Type B pancreatic cell (in vitro differentiated cells): ENCODE measurements at regions not wholly inside any gene's neighbourhood (a gene's known extent, or its start where the extent isn't known, plus 50 kb on each side); places are given as distances from the start of the nearest gene placed in this dataset.

Experiments used
- DNase-seq: peaks from one replicate; pipeline ENCODE4 v3.0.0; 2021; ENCODE audit warnings: mixed read lengths; ENCODE audit not compliant: unreplicated experiment; ENCODE audit errors: extremely low spot score
- H3K27ac Mint-ChIP-seq: 2 replicates; pipeline ENCODE4 v1.8.0; 2021; ENCODE audit warnings: mild to moderate bottlenecking, mixed read lengths
- H3K27me3 Mint-ChIP-seq: 2 replicates; pipeline ENCODE4 v1.8.0; 2021; ENCODE audit warnings: mixed read lengths
- H3K36me3 Mint-ChIP-seq: 2 replicates; pipeline ENCODE4 v1.8.0; 2021; ENCODE audit warnings: mixed read lengths
- H3K4me1 Mint-ChIP-seq: one replicate; pipeline ENCODE4 v1.8.0; 2021; ENCODE audit warnings: mixed read lengths; ENCODE audit not compliant: unreplicated experiment
- H3K4me3 Mint-ChIP-seq: 2 replicates; pipeline ENCODE4 v1.8.0; 2021; ENCODE audit warnings: mild to moderate bottlenecking, mixed read lengths
- H3K9me3 Mint-ChIP-seq: 2 replicates; pipeline ENCODE4 v1.8.0; 2021; ENCODE audit warnings: mixed read lengths
- TF ChIP-seq, protein P1 (sequence below): fragments of 200-600 bp; sonication (generic); conservative IDR thresholded peaks from 2 replicates; pipeline ENCODE4 v1.5.0; 2021; ENCODE audit warnings: antibody characterized with exemption, mild to moderate bottlenecking

GRCh38 chr22:47724030-47724429 lies 961.6 kb downstream of the TBC1D22A start:
- Mint-ChIP-seq H3K36me3 (no peaks in the 10 kb centered on the region), H3K9me3 (peaks cover 4% of the 10 kb centered on the region), H3K4me1 (no peaks in the 10 kb centered on the region), H3K27me3 (peaks cover 4% of the 10 kb centered on the region), H3K4me3 (no peak overlapping the region), H3K27ac (no peak overlapping the region)
- DNase-seq, result no peak
- TF ChIP-seq, protein P1, sequence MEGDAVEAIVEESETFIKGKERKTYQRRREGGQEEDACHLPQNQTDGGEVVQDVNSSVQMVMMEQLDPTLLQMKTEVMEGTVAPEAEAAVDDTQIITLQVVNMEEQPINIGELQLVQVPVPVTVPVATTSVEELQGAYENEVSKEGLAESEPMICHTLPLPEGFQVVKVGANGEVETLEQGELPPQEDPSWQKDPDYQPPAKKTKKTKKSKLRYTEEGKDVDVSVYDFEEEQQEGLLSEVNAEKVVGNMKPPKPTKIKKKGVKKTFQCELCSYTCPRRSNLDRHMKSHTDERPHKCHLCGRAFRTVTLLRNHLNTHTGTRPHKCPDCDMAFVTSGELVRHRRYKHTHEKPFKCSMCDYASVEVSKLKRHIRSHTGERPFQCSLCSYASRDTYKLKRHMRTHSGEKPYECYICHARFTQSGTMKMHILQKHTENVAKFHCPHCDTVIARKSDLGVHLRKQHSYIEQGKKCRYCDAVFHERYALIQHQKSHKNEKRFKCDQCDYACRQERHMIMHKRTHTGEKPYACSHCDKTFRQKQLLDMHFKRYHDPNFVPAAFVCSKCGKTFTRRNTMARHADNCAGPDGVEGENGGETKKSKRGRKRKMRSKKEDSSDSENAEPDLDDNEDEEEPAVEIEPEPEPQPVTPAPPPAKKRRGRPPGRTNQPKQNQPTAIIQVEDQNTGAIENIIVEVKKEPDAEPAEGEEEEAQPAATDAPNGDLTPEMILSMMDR, result no peak

GRCh38 chr22:47718337-47718736 lies 955.9 kb downstream of the TBC1D22A start:
- no peak for DNase-seq
- no peaks in the 10 kb centered on the region for H3K36me3 Mint-ChIP-seq
- H3K9me3 Mint-ChIP-seq, result peaks cover 4% of the 10 kb centered on the region
- no peak overlapping the region for H3K4me3 Mint-ChIP-seq
- TF ChIP-seq, protein P1, result no peak
- H3K27me3 Mint-ChIP-seq, result peaks cover 9% of the 10 kb centered on the region
- H3K4me1 Mint-ChIP-seq, result peaks cover 7% of the 10 kb centered on the region
- H3K27ac Mint-ChIP-seq, result no peak overlapping the region

GRCh38 chr22:47716890-47717615 lies 954.6 kb downstream of the TBC1D22A start:
- Mint-ChIP-seq H3K36me3 (no peaks in the 10 kb centered on the region), H3K27ac (no peak overlapping the region), H3K4me3 (no peak overlapping the region), H3K4me1 (peaks cover 7% of the 10 kb centered on the region), H3K9me3 (peaks cover 4% of the 10 kb centered on the region), H3K27me3 (peaks cover 9% of the 10 kb centered on the region)
- TF ChIP-seq, protein P1, result no peak
- DNase-seq, result no peak

GRCh38 chr22:47715866-47716578 lies 953.6 kb downstream of the TBC1D22A start:
- Mint-ChIP-seq H3K27ac (no peak overlapping the region), H3K9me3 (no peaks in the 10 kb centered on the region), H3K4me3 (no peak overlapping the region), H3K36me3 (no peaks in the 10 kb centered on the region), H3K27me3 (peaks cover 5% of the 10 kb centered on the region), H3K4me1 (peaks cover 7% of the 10 kb centered on the region)
- no peak for DNase-seq
- TF ChIP-seq, protein P1, result no peak

DNA sequence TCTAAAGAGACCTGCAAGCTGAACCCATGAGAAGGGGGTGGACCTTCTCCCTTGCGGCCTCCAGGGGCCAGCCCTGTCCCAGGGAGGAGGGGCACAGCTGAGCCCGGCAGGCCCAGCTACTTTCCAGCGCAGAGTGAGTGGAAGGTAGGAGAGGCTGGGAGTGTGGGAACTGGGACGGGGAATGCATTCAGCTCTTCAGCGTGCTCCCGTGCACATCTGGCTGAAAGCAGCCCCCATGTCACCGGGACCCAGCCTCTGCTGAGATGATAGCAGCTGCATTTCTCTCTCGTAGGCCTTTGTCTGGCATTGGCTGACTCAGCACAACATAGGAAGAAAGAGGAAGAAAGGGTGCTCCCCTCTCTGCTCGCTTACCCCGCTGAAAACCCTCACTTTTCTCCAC lies 951.5 kb downstream of the TBC1D22A start:
- DNase-seq, result no peak
- TF ChIP-seq, protein P1, result no peak
- Mint-ChIP-seq H3K27ac (no peak overlapping the region), H3K27me3 (peaks cover 5% of the 10 kb centered on the region), H3K4me3 (no peak overlapping the region), H3K4me1 (peaks cover 7% of the 10 kb centered on the region), H3K36me3 (no peaks in the 10 kb centered on the region), H3K9me3 (no peaks in the 10 kb centered on the region)
